ENCODE measurements at regions not wholly inside any gene's neighbourhood (a gene's known extent, or its start where the extent isn't known, plus 50 kb on each side); places are given as distances from the start of the nearest gene placed in this dataset.

GRCh38 chr3:6228958-6229683 is 631.8 kb upstream of the GRM7 start:
- TF ChIP-seq CTCF (IDR thresholded peaks at IDR 0.05): no peak
- H3K4me3 ChIP-seq (ENCODE audit: low read length): no peak overlapping the region
- no peaks in the 10 kb centered on the region for H3K4me1 ChIP-seq (ENCODE audit: control insufficient read depth, insufficient read depth, low read length)
- H3K4me3 Mint-ChIP-seq: no peak overlapping the region
- H3K27ac ChIP-seq (ENCODE audit: low read length): no peak overlapping the region
- no peaks in the 10 kb centered on the region for H3K9me3 ChIP-seq (ENCODE audit: control insufficient read depth, insufficient read depth, low read length)
- H3K27ac Mint-ChIP-seq: no peak overlapping the region
- H3K9me3 Mint-ChIP-seq: peaks cover 8 to 10% of the 10 kb centered on the region in 2 donors
- H3K4me1 Mint-ChIP-seq: no peaks in the 10 kb centered on the region
- H3K27me3 ChIP-seq (ENCODE audit: control insufficient read depth, insufficient read depth, low read length): no peaks in the 10 kb centered on the region
- no peaks in the 10 kb centered on the region for H3K27me3 Mint-ChIP-seq (ENCODE audit: low read depth in 2 of 2)
- H3K36me3 ChIP-seq (ENCODE audit: control insufficient read depth, insufficient read depth, low read length): no peaks in the 10 kb centered on the region
- ATAC-seq (no peak), DNase-seq (no peak)
- no peaks in the 10 kb centered on the region for H3K36me3 Mint-ChIP-seq
- WGBS (ENCODE audit: insufficient coverage): 82% methylated on average over 4 of the region's 4 CpGs
- intact Hi-C loops (cut with micrococcal nuclease): no loop called here

GRCh38 chr3:6229778-6230410 is 631.0 kb upstream of the GRM7 start:
- no peak for TF ChIP-seq CTCF (IDR thresholded peaks at IDR 0.05)
- Histone ChIP-seq H3K27ac (ENCODE audit: low read length) (no peak overlapping the region), H3K36me3 (ENCODE audit: control insufficient read depth, insufficient read depth, low read length) (no peaks in the 10 kb centered on the region), H3K4me1 (ENCODE audit: control insufficient read depth, insufficient read depth, low read length) (no peaks in the 10 kb centered on the region), H3K4me3 (ENCODE audit: low read length) (no peak overlapping the region), H3K9me3 (ENCODE audit: control insufficient read depth, insufficient read depth, low read length) (no peaks in the 10 kb centered on the region), H3K27me3 (ENCODE audit: control insufficient read depth, insufficient read depth, low read length) (no peaks in the 10 kb centered on the region)
- DNase-seq (no peak), ATAC-seq (no peak)
- H3K4me1 Mint-ChIP-seq: no peaks in the 10 kb centered on the region
- no peaks in the 10 kb centered on the region for H3K27me3 Mint-ChIP-seq (ENCODE audit: low read depth in 2 of 2)
- H3K36me3 Mint-ChIP-seq: no peaks in the 10 kb centered on the region
- intact Hi-C loops (cut with micrococcal nuclease): no loop called here
- H3K9me3 Mint-ChIP-seq: peaks cover 8 to 11% of the 10 kb centered on the region in 2 donors
- H3K4me3 Mint-ChIP-seq: no peak overlapping the region
- WGBS (ENCODE audit: insufficient coverage): 80% methylated on average over 3 of the region's 6 CpGs
- H3K27ac Mint-ChIP-seq: no peak overlapping the region

- ATAC-seq (no peak), DNase-seq (no peak)
- H3K4me1 Mint-ChIP-seq: no peaks in the 10 kb centered on the region
- H3K27ac Mint-ChIP-seq: no peak overlapping the region
- H3K36me3 ChIP-seq (ENCODE audit: control insufficient read depth, insufficient read depth, low read length): no peaks in the 10 kb centered on the region
- WGBS (ENCODE audit: insufficient coverage): 91% methylated on average over 4 of the region's 4 CpGs
- no peaks in the 10 kb centered on the region for H3K4me1 ChIP-seq (ENCODE audit: control insufficient read depth, insufficient read depth, low read length)
- intact Hi-C loops (cut with micrococcal nuclease): no loop called here
- no peaks in the 10 kb centered on the region for H3K27me3 Mint-ChIP-seq (ENCODE audit: low read depth in 2 of 2)
- peaks cover 3 to 7% of the 10 kb centered on the region in 2 donors for H3K9me3 Mint-ChIP-seq
- peaks cover 6% of the 10 kb centered on the region for H3K36me3 Mint-ChIP-seq
- no peak overlapping the region for H3K4me3 Mint-ChIP-seq
- H3K9me3 ChIP-seq (ENCODE audit: control insufficient read depth, insufficient read depth, low read length): peaks cover 9% of the 10 kb centered on the region
- no peak overlapping the region for H3K27ac ChIP-seq (ENCODE audit: low read length)
- no peak for TF ChIP-seq CTCF (IDR thresholded peaks at IDR 0.05)
- no peaks in the 10 kb centered on the region for H3K27me3 ChIP-seq (ENCODE audit: control insufficient read depth, insufficient read depth, low read length)
- H3K4me3 ChIP-seq (ENCODE audit: low read length): no peak overlapping the region
Observed at GRCh38 chr3:6242104-6242503, 618.8 kb upstream of the GRM7 start.

All from natural killer cell (primary cell).